NCI-H2227 (cell line): ENCODE measurements at regions not wholly inside any gene's neighbourhood (a gene's known extent, or its start where the extent isn't known, plus 50 kb on each side); places are given as distances from the start of the nearest gene placed in this dataset.

Experiments used
- DNase-seq: peaks from one replicate; lab custom pipeline; 2025; ENCODE audit not compliant: unreplicated experiment; lab: John Stamatoyannopoulos, UW

DNA sequence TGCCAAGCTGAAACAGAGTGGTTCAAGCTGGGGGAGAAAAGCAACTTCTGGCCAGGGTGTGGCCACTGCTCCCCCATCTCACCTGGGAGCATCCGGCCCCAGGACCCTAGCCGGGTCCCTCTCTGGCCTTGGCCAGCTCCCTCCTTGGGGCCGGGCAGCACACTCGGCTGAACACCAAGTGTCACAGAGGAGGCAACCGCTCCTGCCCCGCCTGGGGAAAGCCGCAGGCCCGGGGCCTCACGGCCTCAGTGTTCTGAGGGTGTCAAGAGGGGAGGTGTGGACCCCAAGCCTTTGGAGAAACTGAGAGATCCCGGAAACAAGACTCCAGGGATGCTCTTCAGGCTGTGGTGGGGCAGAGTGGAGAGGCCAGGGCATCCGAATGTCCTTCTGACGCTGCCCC is 88.4 kb downstream of the ENGASE start:
- DNase-seq: no peak

DNA sequence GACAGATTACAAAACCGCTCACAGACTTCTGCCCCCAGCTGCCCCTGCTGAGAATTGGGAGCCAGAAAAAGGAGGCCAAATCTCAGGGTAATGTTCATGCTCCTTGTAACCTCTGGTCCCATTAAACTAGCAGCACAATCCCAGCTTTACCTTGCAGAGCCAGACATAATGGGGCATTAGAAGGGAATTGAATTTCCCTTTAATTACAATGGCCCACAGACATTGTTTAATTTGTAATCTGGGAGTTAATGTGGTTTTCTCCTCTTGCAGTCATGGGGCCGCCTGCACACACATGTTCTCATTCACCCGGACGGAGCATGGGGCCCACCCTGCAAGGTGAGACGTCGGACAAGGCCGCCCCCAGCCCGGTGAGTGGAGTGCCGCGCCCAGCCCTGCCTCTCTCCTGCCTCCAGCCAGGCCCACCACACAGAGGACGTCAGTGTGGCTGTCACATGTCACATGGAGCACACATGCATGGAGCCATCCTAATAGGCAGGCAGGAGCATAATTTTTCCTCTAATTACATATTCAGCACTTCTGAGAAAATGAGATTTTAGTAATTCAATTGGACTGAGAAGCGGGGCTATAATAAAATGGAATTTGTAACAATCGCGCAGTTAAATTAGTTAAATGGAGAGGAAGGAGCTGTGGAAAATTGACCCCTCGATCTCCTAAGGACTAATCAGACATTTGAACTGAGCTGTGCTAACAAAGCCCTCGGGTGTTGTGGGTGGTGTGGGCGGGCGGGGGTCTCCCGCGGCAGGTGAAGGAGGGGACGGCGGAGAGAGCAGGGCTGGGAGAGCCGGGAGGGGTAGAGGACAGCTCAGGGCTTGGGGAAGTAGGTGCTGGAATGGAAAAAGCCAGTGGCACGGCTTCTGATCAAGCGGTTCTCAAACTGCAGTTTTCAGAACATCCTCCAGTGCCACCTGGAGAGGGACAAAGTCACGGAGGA is 87.7 kb downstream of the ENGASE start:
- peak; percentile 39 for DNase-seq

DNA sequence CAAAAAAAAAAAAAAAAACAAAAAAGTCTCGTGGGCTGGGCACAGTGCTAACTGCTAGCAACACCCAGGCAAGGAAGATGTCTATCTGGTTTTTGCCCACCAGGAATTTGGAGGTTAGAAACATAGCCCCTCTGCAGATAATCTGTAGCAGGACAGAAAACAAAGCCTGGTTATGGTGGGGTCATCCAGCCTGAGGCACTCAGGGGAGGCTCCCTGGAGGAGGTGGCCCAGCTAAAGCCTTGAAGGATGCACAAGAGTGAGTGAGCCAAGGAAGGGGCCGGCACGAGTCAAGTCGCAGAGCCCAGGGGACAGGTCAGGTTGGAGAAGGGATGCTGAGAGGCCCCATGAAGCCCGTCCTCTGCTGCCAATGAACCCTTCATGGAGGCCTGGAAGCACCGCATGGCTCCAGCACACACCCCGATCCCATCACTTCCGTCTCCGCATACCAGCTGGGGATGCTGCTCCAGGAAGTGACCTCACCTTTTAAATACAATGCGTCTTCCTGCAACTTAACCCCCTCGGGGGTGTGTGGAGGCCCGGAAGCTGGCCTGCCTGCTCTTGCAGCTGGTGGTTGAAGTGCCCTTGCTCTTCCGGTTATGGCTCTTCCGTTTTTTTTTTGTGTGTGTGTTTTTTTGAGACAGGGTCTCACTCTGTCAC is 86.5 kb downstream of the ENGASE start:
- no peak for DNase-seq

DNA sequence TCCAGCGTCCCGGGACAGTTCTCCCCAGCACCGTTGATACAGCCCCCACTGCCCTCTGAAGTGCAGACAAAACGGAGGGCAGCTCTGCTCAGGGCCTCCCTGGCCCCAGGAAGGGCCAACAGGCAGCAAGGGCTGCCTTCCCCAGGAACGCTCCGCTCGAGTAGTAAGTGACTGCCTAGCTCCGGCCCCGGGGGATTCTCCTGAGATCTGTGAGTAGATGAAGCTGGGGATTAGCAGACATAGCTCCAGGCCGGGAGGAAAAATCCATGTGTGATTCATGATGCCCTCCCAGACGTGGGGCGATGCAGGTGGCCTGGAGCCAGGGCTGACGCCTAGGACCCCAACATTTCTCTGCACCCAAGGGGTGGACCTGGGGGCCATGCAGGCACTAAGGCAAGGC is 85.3 kb downstream of the ENGASE start:
- DNase-seq: no peak

DNA sequence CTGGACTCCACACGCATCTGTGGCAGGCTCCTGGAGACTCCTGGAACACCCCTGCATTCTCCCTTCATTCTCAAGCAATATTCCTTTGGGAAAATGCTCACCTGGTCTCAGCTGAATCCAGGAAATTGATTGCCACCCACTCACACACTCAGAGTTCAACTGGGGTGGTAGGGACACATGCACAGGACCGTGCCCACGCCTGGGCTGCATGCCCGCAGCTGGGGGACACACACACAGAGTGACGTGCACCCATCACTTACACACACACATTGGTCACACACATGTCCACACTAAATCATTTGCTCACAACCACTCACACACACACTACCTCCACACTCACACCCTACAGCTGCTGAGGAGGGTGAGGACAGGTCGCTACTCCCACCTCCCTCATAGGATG is 84.8 kb downstream of the ENGASE start:
- DNase-seq: no peak

DNA sequence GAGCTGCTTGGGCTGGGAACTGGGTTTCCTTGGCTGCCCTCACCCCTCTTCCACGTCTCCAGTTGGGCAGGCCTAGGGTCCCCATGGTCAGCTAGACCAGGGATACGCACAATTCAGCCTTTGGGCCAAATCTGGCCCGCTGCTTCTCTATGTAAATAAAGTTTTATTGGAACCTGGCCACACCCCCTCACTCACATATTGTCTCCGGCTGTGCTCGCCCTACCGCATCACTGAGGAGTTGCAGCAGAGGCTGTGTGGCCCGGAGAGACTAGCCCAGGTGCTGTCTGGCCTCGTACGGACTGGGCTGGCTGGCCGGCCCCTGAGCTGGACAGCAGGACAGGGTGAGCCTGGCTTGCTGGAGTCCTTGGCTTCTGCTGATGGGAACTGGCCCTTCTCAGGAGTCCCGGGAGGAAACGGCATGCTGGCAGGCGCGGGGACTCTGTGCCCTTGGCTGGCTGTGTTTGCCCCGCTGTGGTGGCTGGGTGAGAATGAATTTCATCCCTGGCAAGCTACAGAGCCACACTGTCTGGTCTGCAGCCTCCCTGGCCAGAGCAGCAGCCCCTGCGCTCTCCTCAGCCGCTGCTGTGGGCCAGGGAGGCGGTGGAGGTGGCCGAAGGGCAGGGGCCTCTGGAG is 82.0 kb downstream of the ENGASE start:
- no peak for DNase-seq

DNA sequence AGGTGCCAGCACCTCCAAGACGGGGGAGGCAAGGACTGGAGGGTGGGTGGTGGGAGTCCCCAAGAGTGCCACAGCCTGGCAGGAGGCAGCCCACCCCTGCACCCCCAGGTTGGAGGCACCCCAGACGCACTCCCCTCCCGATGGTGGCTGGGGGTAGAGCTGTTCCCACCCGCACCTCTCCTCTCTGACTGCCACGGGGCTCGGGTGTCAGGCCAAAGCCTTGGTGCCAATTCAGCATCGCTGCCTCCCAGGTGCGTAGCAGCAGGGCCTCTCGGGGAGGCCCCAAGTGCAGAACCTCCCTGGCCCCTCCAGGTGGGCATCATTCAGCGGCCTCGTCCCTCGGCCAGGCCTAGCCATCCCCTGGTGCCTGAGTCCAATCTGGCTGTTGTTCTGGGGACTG is 81.1 kb downstream of the ENGASE start:
- no peak for DNase-seq

DNA sequence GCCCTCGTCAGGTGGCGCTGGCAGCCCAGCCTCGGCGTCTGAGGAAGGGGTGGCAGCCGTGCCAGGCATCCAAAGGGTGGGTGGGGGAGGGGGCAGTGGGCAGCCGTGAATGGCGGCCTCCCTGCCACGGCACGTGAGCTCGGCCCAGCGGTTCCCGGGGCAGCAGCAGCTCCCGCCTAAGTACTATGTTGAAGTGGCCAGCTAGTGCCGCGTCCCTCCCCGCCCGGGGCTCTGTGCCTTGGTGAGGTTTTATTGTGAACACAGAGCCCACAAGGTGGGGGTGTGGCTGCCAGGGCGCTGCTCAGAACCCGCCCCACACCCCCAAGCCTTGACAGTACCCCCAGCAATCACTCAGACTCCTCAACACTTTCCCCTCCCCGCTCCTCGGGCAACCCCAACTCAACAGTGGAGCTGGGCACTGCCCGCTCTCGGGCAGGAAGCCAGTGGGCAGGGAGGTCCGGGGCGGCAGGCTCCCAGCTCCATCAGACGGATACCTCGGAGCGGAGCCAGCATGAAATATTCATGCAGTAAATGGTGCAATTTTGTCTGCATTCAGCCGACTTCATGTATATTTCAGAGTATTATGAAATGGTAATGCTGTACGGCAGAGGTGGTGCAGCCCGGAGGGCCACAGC is 80.4 kb downstream of the ENGASE start:
- DNase-seq: peak; percentile 27

DNA sequence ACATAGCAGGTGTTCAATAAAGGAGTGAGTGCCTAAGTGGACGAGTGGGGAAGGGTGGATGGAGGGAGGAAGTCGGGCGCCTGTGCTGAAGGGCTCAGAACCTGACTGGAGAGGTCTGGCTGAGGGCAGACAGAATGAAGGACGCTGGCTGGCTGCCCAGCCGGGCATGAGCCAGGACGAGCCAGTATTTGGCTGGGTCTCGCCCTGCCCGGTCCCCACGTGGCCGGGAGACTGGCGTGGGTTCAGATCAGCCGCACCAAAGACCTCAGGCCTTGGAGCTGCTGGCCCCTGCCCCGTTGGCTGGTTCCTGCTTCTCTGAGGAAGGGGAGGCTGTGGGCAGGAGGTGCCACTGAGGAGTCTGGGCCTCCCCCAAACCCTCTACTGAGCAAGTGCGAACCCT is 79.8 kb downstream of the ENGASE start:
- DNase-seq: no peak

DNA sequence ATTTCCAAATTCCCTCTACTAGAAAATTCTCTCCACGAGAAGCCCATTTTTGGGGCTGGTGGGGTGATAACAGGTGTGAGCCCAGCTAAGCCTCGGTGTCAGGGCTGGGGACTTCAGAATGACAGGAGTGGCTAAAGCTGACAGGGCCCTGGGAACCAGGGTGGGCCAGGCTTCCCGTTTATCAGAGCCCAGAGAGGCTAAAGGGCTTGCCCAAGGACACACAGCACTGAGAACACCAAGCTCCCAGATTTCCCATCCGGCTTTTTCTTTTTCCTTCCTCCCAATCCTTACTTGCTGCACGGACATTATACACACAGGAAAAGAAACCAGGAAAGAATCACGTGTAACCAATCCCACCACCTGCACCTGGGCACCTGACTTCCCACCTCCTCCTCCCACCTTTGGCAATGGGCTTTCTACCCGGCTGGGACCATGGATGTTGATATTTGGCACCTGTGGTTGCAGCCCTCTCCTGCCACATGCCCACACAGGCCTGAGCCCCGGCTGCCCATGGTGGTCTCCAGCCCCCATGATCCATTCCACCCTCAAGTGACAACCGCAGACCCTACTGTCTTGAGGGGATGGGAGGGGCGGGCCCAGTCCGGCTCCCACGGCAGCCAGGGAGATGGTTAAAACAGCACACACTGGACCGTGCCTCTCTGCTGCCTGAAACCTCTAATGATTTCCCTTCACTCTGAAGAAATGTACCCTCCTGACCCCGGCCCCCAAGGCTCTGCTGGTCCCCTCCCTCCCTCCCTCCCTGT is 78.9 kb downstream of the ENGASE start:
- no peak for DNase-seq

DNA sequence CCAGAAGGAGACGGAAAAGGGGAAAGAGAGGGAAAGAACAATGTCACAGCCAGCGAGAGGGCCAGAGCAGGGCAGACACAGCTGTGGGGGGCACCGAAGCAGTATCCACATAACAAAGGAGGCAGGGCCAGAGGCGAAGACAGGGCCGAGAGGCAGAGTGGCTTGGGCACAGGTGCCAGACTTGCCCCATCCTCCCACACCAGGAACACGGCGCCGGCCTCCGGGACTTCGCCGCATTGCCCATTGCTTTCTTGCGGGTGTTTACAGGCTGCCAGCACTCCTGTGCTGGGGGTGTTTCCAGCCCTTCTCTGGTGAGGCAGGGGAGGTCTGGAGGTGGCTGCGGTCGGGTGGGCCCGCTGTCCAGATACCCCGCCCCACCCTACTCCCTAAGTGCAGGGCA is 78.0 kb downstream of the ENGASE start:
- no peak for DNase-seq

DNA sequence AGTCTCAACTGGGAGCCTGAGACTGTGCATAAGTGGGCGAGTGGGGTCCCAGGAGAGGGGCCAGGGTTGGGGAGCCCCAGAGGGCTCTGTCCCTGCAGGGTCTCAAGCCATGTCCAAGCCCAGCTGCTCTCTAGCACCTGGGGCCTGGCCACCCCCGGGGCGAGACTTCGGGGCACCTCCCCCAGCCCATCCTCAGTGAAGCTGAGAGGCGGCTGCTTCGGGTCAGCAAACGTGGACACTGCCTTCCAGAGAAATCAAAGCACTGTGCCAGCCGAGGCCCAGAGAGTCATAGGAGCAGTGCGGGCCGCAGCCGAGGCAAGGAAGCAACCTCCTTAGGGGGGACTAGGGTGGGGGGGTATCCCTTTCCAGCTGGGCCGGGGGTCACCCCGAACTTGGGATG is 77.5 kb downstream of the ENGASE start:
- DNase-seq: no peak

DNA sequence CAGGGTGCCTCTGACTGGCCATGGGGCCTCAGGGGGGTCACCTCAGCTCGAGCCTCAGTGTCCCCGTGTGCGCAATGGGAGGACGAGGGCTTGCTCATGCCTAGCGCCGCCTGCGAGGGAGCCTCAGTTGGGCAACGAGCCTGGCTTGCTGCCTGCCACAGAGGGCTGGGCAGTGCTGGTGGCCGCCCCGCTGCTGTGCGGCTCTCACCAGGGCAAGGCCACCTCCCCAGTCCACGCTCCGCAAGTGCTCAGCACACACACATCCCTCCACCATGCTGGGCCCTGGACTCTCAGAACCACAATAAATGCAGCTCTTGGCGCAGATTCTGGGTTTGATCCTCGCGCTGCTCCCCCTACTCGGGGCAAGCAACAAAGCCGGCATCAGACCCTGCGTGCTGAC is 76.2 kb downstream of the ENGASE start:
- no peak for DNase-seq

DNA sequence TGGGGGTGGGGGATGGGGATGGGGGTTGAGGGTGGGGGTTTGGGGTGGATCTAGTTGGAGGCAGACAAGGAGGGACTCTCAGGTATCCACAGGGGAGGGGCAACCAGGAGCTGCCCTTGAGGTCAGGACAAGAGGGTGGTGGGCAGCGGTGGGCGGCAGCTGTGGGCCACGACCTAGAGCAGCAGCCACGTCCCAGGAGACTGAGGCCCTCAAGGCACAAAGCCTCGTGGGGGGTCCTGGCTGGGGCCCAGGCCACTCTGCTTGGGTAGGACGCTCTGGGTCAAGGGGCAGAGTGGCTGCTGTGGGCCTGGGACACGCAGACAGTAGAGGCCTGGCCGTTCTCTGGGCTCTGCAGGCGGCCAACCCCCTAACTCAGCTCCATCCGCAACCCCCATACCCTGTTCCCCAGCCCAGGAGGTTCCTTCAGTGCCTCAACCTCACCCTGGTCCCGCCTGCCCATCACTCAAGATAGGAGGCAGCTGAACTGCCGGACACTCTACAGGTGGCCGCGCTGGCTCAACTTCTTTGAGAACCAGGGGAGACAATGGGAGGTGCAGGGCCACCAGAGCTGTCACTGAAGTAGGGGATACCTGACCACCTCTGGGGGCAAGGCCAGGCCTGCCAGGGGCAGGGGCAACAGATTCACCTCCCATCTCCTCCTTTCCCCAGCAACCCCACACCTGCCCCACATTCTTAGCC is 75.6 kb downstream of the ENGASE start:
- DNase-seq: no peak

DNA sequence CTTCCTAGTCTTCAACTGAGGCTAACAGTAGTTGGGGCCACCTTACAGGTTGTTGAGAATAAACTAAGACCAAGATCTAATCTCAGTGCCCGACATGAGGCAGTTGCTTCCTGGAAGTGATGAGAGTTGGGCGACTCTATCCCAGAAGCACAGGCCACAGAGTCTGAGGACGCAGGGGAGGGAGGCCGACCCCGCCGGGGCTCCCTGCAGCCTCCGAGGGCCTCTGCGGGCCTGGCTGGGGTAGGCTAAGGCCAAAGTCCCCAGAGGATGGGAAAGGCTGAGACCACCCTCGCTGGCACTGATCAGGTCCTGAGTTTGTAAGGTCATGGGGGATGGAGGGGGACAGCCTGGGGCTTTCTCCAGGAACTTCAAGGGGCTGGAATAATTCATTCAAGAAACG is 74.0 kb downstream of the ENGASE start:
- no peak for DNase-seq

DNA sequence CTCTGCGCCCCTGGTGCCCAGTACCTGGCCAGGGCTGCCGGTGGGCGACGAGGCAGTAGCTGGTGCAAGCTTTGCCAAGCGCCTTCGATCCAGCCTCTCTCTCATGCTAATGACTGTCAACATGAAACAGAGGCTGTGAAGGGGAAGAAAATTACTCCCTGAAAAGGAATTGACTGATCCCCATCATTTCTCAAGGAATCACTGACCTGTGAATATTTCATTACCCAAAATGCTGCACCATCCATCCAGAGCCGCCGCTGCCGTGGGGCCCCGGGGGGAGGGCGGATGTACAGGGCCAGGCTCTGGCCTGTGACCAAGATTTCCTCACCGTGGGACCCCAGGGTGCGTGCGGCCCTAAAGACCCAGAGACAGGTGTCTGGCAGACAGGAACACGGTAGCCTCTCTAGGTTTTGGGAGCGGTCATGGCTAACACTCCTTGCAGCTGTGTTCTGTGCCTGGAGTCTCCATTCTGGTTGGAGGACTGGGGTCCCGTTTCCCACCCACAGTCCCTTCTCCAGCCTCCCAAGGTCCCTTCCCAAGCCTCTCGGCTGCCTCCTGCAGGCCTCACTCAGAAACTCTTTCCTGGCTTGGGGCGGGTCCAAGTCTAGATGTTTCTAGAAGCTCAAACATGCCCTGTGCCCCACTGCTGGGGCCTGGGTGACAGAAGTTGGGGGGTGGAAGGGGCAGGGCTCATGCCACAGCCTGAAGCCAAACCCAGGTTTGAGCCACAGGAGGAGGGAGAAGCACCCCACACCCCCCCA is 73.3 kb downstream of the ENGASE start:
- peak; percentile 27 for DNase-seq

DNA sequence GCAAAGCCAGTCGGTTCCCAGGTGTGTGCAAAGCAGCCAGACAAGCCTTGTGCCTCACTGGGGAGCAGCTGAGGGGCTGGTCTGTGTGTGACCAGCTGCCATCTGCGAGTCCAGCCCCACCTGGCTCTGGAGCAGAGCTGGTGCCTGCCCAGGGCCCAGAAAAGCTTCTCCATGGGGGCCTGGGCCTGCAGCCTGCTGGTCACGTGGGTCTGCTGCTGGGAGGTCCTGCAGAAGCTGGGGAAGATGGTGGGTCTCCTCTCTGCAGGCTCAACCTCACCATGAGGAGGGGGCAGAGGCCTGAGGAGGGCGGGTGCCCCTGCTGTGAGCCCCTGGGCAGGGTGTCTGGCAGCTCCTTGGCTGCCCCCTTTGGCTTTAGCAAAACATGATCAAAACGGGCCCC is 71.9 kb downstream of the ENGASE start:
- DNase-seq: no peak

DNA sequence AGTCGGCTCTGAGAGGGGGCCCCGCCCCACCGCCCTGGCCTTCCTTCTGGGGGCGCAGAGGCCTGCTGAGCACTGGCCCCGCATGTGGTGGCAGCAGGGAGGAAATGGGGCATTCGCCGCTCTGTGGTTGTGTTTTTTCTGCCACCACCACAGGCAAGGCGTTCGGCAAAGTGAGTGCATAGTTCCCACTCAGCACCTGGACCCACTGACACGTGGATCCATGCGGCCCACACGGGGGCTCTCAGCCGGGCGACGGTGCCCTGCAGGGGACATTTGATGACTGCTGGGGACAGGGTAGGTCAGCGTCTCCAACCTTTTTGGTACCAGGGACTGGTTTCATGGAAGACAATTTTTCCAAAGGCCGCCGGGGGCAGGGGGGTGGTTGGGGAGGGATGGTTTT is 70.9 kb downstream of the ENGASE start:
- DNase-seq: no peak

DNA sequence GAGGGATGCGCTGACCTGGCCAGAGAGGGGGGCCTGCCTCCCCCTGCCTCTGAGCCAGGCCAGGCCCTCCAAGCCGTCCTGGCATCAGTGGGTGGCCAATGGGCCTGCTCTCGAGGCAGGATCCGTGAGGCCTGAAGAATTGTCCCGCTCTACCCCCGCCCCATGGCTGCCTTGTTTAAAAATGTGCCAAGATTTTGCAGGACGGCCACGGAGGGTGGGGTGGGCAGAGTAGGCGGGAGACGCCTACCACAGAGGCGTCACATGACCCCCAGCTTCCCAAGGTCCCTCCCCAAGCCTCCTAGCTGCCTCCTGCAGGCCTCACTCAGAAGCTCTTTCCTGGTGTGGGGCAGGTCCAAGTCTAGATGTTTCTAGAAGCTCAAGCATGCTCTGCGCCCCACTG is 69.5 kb downstream of the ENGASE start:
- no peak for DNase-seq

DNA sequence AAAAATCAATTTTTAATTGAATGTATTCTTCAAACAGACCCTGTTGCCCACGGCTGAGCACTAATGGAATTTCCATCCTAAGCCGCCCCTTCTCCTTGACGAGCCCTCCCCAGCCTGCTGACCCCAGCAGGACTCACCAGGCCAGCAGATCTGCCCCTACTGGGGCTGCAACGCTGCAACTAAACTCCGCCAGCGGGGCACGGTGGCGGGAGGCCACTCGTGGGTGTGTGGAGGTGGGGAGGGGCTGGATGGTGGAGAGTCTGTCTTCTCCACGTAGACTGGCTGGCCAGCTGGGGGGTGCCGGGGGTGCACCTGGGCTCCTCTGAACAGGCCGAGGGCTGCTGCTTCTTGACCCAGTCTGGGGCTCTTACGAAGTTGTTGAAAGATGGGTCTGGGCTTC is 67.8 kb downstream of the ENGASE start:
- DNase-seq: peak; percentile 23
